Immature natural killer cell (primary cell): ENCODE measurements at regions not wholly inside any gene's neighbourhood (a gene's known extent, or its start where the extent isn't known, plus 50 kb on each side); places are given as distances from the start of the nearest gene placed in this dataset.
"Not testable (repeated sequence)": the region's sequence is repeated elsewhere in the genome, so short reads cannot be mapped to it uniquely, and the experiment has no call there.

Experiments
- DNase-seq, 3 donors: peaks; one replicate each; pipeline ENCODE4 v3.0.0; 2022; ENCODE audit warnings: mixed read lengths in 1 of 3
- H3K27ac Mint-ChIP-seq, 6 donors: one replicate each; pipeline ENCODE4 v1.8.0; 2020; ENCODE audit warnings: mixed read lengths in 6 of 6, mild to moderate bottlenecking in 5 of 6, inconsistent platforms in 4 of 6, moderate library complexity in 3 of 6
- H3K27me3 Mint-ChIP-seq, 3 donors: one replicate each; pipeline ENCODE4 v1.8.0; 2020 to 2021; ENCODE audit warnings: low read depth in 3 of 3, mild to moderate bottlenecking in 3 of 3, mixed read lengths in 3 of 3, moderate library complexity in 3 of 3, inconsistent platforms in 1 of 3
- H3K36me3 Mint-ChIP-seq, 3 donors: one replicate each; pipeline ENCODE4 v1.8.0; 2020; ENCODE audit warnings: mixed read lengths in 3 of 3, inconsistent platforms in 2 of 3, mild to moderate bottlenecking in 2 of 3
- H3K4me1 Mint-ChIP-seq, 2 donors: one replicate each; pipeline ENCODE4 v1.8.0; 2020; ENCODE audit warnings: inconsistent platforms in 2 of 2, mild to moderate bottlenecking in 2 of 2, mixed read lengths in 2 of 2, moderate library complexity in 1 of 2
- H3K4me3 Mint-ChIP-seq, 5 donors: one replicate each; pipeline ENCODE4 v1.8.0; 2020; ENCODE audit warnings: mild to moderate bottlenecking in 5 of 5, mixed read lengths in 5 of 5, inconsistent platforms in 3 of 5, moderate library complexity in 3 of 5
- H3K9me3 Mint-ChIP-seq, 6 donors: one replicate each; pipeline ENCODE4 v1.8.0; 2020; ENCODE audit warnings: mild to moderate bottlenecking in 6 of 6, mixed read lengths in 6 of 6, inconsistent platforms in 4 of 6, moderate library complexity in 3 of 6

DNA sequence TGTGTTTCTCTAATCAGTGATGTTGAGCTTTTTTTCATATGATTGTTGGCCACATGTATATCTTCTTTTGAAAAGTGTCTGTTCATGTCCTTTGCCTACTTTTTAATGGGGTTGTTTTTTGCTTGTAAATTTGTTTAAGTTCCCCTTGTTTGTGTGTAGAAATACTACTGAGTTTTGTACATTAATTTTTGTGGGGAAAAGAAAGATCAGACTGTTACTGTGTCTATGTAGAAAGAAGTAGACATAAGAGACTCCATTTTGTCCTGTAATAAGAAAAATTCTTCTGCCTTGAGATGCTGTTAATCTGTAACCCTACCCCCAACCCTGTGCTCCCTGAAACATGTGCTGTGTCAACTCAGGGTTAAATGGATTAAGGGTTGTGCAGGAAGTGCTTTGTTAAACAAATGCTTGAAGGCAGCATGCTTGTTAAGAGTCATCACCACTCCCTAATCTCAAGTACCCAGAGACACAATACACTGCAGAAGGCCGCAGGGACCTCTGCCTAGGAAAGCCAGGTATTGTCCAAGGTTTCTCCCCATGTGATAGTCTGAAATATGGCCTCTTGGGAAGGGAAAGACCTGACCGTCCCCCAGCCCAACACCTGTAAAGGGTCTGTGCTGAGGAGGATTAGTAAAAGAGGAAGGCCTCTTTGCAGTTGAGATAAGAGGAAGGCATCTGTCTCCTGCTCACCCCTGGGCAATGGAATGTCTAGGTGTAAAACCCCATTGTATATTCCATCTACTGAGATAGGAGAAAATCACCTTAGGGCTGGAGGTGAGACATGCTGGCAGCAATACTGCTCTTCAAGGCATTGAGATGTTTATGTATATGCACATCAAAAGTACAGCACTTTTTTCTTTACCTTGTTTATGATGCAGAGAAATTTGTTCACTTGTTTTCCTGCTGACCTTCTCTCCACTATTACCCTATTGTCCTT is 196.4 kb downstream of the JRKL start:
- H3K4me3 Mint-ChIP-seq, H3K36me3 Mint-ChIP-seq, H3K27me3 Mint-ChIP-seq, H3K27ac Mint-ChIP-seq, H3K4me1 Mint-ChIP-seq, DNase-seq: not testable (repeated sequence)
- peaks cover 6 to 15% (median 9%) of the 10 kb centered on the region in 6 donors for H3K9me3 Mint-ChIP-seq

DNA sequence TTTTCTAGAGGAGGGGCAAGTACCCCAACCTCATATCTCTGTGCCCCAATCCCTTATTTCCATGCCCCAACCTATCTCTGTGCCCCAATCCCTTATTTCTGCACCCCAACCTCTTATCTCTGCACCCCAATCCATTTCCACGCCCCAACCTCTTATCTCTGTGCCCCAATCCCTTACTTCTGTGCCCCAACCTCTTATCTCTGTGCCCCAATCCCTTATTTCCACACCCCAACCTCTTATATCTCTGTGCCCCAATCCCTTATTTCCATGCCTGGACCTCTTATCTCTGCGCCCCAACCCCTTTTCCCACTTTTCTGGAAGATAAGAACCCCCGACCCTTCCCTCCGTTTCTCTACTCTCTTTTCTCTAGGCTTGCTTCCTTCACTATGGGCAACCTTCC is 199.0 kb downstream of the JRKL start:
- H3K27ac Mint-ChIP-seq, H3K4me3 Mint-ChIP-seq, H3K4me1 Mint-ChIP-seq, DNase-seq, H3K36me3 Mint-ChIP-seq, H3K27me3 Mint-ChIP-seq: not testable (repeated sequence)
- peaks cover 0 to 13% (median 6%) of the 10 kb centered on the region in 6 donors for H3K9me3 Mint-ChIP-seq

DNA sequence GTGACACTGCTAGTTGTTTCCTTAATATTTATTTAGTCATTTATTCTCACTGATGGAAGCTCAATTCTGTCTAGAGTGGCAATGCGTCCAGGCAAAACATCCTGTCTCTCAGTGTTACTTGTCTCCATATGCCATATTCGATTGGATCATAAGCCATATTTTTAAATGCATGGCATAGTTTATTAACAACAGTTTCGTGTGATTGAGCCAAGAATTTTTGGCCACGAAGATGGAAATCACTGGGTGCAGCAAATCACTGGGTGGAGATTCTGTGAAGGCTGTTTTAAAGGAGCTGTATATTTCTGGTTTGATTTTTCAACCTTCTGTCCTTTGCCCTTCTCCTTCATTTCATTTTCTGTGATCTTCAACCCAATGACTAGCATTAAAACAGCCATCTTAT is 205.2 kb downstream of the JRKL start:
- H3K4me3 Mint-ChIP-seq = no peak overlapping the region

DNA sequence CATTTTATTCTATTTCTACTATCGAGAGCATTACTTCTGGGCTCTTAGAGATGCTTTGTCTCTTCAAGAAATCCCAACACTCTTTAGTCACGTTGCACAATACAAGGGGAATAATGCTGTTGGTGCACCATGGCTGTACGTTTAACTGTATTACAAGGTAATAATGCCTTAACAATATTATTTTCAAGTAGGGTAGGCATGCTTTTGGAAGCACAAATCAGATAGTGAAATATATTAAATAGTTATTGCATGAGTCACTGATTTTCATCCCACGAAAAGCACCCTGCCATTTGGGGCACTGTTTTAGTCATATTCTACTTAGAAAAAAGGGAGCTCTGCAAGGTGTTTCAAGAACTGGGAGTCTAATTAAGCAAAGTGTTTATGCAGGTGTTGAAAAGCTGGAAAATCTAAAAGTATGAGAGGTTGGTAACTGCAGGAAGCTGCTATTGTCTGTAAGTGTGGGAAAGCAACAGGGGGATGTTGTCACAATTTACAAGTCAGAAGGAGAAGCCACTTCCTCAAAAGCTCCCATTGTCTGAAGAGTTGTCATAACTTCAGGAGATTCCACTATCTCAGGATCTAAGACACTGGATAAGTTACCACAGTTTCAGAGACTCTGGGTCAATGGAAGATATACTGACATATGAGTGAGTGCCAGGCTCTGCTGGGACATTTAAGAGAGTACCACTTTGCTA is 218.2 kb downstream of the JRKL start:
- Mint-ChIP-seq H3K4me3 (no peak overlapping the region), H3K36me3 (no peaks in the 10 kb centered on the region), H3K27ac (no peak overlapping the region), H3K4me1 (no peaks in the 10 kb centered on the region), H3K9me3 (peaks cover 2 to 16% (median 8%) of the 10 kb centered on the region in 6 donors), H3K27me3 (peaks cover 0 to 1% (median 0%) of the 10 kb centered on the region in 3 donors)
- DNase-seq = no peak

More for the DNA sequence above, 205.2 kb downstream of the JRKL start:
- H3K9me3 Mint-ChIP-seq = peaks cover 0 to 6% (median 2%) of the 10 kb centered on the region in 6 donors
- H3K27ac Mint-ChIP-seq = no peak overlapping the region
- H3K27me3 Mint-ChIP-seq = peaks cover 0 to 3% (median 3%) of the 10 kb centered on the region in 3 donors
- H3K4me1 Mint-ChIP-seq = no peaks in the 10 kb centered on the region
- no peaks in the 10 kb centered on the region for H3K36me3 Mint-ChIP-seq
- DNase-seq = no peak

DNA sequence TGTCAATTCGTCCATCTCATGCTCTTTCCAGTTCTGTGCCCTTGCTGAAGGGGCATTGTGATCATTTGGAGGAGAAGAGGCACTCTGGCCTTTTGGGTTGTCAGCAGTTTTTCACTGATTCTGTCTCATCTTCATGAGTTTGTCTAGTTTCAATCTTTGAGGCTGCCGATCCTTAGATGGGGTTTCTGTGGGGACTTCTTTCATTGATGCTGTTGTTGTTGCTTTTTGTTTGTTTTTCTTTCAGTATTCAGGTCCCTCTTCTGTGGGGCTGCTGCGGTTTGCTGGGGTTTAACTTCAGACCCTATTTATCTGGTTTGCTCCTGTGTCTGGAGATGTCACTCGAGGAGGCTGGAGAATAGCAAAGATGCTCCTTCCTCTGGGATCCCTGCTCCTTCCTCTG is 224.3 kb downstream of the JRKL start:
- no peak for DNase-seq
- no peaks in the 10 kb centered on the region for H3K36me3 Mint-ChIP-seq
- H3K27me3 Mint-ChIP-seq = no peaks in the 10 kb centered on the region
- no peaks in the 10 kb centered on the region for H3K4me1 Mint-ChIP-seq
- peaks cover 2 to 24% (median 13%) of the 10 kb centered on the region in 6 donors for H3K9me3 Mint-ChIP-seq
- no peak overlapping the region for H3K27ac Mint-ChIP-seq
- H3K4me3 Mint-ChIP-seq = no peak overlapping the region

DNA sequence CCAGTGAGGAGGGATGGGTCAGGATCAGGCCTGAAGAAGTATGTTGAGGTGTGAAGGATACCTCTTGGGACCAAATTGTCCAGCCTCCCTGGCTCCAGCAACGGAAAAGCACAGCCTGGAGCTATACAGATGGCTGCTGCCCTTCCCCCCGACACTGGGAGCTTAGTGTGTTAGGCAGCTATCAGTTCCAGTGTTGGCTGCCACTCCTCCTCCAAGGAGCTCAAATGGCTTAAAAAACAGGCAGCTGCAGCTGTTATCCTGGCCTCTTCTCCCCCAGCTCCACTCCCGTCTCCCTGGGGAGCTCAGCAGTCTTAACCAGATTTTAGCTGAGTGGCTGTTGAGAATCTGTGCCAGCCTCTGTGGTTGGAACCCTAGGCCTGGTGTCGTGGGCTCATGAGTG is 225.0 kb downstream of the JRKL start:
- H3K4me1 Mint-ChIP-seq = no peaks in the 10 kb centered on the region
- H3K27ac Mint-ChIP-seq = no peak overlapping the region
- DNase-seq = no peak
- no peak overlapping the region for H3K4me3 Mint-ChIP-seq
- no peaks in the 10 kb centered on the region for H3K36me3 Mint-ChIP-seq
- no peaks in the 10 kb centered on the region for H3K27me3 Mint-ChIP-seq
- peaks cover 2 to 26% (median 13%) of the 10 kb centered on the region in 6 donors for H3K9me3 Mint-ChIP-seq

DNA sequence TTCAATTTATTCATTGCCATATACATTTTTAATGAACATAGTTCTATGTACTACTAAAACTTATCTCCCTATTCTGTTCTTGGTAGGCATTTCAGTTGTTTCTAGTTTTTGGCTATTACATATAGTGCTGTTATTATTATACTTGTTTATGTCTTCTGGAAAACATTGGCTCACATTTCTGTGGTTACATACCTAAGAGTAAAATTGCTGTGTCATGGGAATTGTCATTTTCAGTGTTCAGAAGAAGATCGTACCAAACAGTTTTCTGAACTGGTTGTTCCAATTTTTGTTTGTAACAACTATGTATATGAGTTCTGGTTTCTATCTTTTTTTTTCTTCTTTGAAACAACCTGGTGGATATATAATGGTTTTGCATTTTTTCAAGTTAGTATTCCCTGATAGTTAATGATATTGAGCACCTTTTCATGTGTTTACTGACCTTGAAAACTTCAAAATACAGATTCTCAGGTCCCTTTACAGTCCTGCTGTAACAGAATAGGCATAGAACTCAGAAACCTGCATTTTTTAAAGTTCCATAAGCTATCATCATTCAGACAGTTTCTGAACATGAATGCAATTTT is 230.7 kb downstream of the JRKL start:
- H3K9me3 Mint-ChIP-seq = peaks cover 0 to 12% (median 4%) of the 10 kb centered on the region in 6 donors
- no peak overlapping the region for H3K27ac Mint-ChIP-seq
- no peaks in the 10 kb centered on the region for H3K27me3 Mint-ChIP-seq
- no peak for DNase-seq
- H3K4me1 Mint-ChIP-seq = no peaks in the 10 kb centered on the region
- no peak overlapping the region for H3K4me3 Mint-ChIP-seq
- H3K36me3 Mint-ChIP-seq = no peaks in the 10 kb centered on the region

DNA sequence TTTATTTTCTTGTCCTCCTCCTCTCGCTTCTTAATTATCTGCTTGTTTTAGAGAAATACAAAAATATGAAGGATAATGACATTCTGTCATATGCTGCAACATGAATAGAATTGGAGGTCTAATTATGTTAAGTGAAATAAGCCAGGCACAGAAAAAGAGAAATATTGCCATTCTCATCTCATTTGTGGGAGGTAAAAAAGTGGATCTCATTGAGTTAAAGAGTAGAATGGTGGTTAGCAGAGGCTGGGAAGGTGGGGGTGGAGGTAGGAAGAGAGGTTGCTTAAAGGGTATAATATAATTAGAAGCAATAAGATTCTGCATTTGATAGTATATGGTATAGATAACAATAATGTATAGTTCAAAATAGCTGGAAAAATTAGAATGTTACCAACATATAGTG is 231.3 kb downstream of the JRKL start:
- H3K27ac Mint-ChIP-seq = no peak overlapping the region

DNA sequence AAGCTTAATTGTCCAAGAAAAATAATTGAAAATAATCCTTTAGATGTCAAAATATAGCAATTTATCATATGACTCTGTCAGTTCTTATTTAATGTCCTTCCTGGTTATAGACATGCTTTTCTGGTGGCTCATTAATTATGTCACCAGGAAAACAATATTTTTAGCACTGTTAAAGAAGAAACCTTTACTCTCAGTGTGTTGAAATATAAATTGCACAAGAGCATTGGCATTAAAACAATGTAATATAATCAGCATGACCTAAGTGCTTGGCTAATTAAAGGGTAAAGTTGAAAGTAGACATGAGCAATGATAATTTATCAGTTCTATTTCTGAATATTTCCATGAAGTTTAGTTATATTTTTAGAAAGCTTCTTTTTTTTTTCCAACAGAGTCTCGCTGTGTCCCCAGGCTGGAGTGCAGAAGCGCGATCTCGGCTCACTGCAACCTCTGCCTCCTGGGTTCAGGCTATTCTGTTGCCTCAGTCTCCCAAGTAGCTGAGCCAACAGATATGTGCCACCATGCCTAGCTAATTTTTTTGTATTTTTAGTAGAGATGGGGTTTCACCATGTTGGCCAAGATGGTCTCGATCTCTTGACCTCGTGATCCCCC is 232.3 kb downstream of the JRKL start:
- Mint-ChIP-seq H3K9me3 (peaks cover 3 to 17% (median 8%) of the 10 kb centered on the region in 6 donors), H3K4me1 (no peaks in the 10 kb centered on the region), H3K27ac (no peak overlapping the region), H3K4me3 (no peak overlapping the region), H3K27me3 (no peaks in the 10 kb centered on the region), H3K36me3 (no peaks in the 10 kb centered on the region)
- no peak for DNase-seq

More for the DNA sequence above, 231.3 kb downstream of the JRKL start:
- no peaks in the 10 kb centered on the region for H3K27me3 Mint-ChIP-seq
- no peaks in the 10 kb centered on the region for H3K36me3 Mint-ChIP-seq
- peaks cover 0 to 17% (median 6%) of the 10 kb centered on the region in 6 donors for H3K9me3 Mint-ChIP-seq
- no peaks in the 10 kb centered on the region for H3K4me1 Mint-ChIP-seq
- DNase-seq = no peak
- H3K4me3 Mint-ChIP-seq = no peak overlapping the region

DNA sequence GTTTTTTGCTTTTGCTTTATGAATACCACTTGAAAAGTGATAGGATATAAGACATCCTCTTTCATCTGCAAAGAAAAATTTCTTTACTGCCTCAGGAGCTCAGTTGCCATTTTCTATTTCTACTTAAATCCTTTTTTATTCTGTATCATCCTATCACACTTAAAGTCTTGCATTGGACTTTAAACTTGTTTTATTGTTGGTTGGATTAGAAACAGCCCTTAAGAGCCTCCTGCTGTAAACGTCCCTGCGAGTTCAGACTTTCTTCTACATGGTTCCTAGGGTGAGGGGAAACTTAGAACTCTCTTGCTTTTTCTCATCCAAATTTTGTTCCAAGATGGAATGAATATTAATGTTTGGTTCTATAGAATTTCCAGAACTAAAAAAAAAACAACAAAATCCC is 234.3 kb downstream of the JRKL start:
- no peaks in the 10 kb centered on the region for H3K27me3 Mint-ChIP-seq
- no peaks in the 10 kb centered on the region for H3K36me3 Mint-ChIP-seq
- H3K9me3 Mint-ChIP-seq = peaks cover 5 to 18% (median 8%) of the 10 kb centered on the region in 6 donors
- DNase-seq = no peak
- no peaks in the 10 kb centered on the region for H3K4me1 Mint-ChIP-seq
- H3K27ac Mint-ChIP-seq = no peak overlapping the region
- no peak overlapping the region for H3K4me3 Mint-ChIP-seq

DNA sequence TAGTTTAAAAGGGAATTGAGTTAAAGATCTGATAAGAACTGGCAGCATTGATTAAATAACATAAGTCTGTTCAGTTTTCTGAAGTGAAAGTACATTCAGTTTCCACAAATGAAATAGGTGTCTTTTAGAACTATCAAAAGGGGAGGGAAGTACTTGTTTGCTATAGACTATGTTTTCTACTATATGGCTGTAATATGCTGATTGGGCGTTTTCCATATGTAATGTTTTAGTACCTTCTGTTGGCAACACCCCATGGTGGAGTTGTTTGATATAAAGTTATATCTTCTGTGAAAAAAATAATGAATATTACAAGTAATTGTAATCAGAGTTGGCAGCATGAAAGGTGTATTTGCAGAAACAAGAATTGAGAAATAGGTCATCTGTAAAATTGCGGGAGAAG is 237.6 kb downstream of the JRKL start:
- Mint-ChIP-seq H3K36me3 (no peaks in the 10 kb centered on the region), H3K27me3 (no peaks in the 10 kb centered on the region), H3K27ac (no peak overlapping the region), H3K9me3 (peaks cover 9 to 29% (median 13%) of the 10 kb centered on the region in 6 donors), H3K4me1 (no peaks in the 10 kb centered on the region), H3K4me3 (no peak overlapping the region)
- DNase-seq = no peak

DNA sequence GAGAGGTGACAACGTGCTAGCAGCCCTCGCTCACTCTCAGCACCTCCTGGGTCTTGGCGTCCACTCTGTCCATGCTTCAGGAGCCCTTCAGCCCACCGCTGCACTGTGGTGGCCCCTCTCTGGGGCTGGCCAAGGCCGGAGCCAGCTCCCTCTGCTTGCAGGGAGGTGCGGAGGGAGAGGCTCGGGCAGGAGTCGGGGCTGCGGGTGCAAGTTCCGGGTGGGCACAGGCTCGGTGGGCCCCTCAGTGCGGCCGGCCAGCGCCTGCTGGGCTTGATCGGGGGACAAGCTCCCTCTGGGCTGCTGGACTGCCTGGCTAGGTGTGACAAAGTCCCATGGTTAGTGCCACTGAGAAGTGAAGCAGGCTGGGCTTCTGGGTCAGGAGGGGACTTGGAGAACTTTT is 245.8 kb downstream of the JRKL start:
- peaks cover 0 to 3% (median 0%) of the 10 kb centered on the region in 3 donors for H3K27me3 Mint-ChIP-seq
- H3K4me1 Mint-ChIP-seq = no peaks in the 10 kb centered on the region
- H3K9me3 Mint-ChIP-seq = peaks cover 0 to 30% (median 10%) of the 10 kb centered on the region in 6 donors
- no peak overlapping the region for H3K4me3 Mint-ChIP-seq
- no peak for DNase-seq
- no peaks in the 10 kb centered on the region for H3K36me3 Mint-ChIP-seq
- no peak overlapping the region for H3K27ac Mint-ChIP-seq

DNA sequence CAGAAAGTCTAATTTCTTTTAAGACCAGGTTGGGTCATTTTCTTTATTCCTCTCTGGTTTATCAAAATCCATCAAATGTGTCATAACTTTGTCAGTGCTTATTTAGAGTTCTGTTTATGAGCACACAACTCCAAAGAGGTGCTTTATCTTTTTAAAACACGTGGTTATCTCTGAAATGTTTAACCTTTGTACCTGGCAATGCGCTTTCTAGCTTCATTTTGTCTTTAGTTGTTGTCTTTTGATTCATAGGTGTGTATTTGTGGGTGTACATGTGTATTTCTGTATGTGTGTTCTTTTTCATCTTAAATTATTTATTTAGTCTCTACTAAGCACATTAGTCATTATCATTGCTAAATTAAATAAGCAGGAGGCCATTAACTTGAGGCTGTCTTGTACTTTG is 251.4 kb downstream of the JRKL start:
- Mint-ChIP-seq H3K4me1 (no peaks in the 10 kb centered on the region), H3K9me3 (peaks cover 0 to 16% (median 11%) of the 10 kb centered on the region in 6 donors), H3K27me3 (peaks cover 0 to 3% (median 2%) of the 10 kb centered on the region in 3 donors), H3K27ac (no peak overlapping the region), H3K4me3 (no peak overlapping the region), H3K36me3 (peaks cover 0 to under 1% (median 0%) of the 10 kb centered on the region in 3 donors)
- no peak for DNase-seq
